ENCODE measurements at regions not wholly inside any gene's neighbourhood (a gene's known extent, or its start where the extent isn't known, plus 50 kb on each side); places are given as distances from the start of the nearest gene placed in this dataset.
"Not testable (repeated sequence)": the region's sequence is repeated elsewhere in the genome, so short reads cannot be mapped to it uniquely, and the experiment has no call there.

DNA sequence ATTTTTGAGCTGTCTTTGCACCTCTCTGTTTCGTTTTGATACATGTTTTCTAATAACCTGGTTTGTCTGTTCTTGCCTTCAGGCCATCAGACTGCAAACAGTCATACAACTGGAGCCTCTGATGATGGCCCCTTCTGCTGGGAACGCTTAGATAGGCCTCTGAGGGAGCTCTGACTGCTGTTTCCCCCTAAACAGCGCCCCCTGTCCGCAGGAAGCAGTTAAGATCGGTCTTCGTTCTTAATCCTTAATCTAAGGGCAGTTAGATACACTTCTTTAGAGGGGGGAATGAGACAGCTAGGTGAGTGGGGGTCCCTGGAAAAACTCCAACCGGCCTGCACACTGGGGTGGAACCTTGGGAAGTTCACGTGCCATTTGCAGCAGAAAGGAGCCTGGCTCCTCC is 1338.8 kb upstream of the SEL1L start:
- no peak for DNase-seq

DNA sequence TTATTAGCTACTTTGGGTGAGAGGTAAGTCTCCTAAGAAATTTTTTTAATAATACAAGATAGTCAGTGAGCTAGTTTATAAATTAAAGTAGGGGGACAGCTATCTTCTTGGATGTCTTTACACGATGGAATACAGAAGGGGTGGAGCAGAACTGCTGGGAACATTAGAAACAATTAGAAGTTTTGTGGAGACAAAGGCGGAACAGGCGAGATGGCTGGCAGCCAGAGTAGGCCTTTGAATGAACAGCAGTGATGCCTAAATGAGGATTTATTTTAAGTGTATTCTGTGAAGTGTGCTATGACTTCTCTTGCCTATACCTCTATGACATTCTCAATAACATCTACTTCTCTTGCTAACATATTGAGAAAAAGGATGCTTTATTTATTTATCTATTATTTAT is 1345.3 kb upstream of the SEL1L start:
- DNase-seq = no peak

DNA sequence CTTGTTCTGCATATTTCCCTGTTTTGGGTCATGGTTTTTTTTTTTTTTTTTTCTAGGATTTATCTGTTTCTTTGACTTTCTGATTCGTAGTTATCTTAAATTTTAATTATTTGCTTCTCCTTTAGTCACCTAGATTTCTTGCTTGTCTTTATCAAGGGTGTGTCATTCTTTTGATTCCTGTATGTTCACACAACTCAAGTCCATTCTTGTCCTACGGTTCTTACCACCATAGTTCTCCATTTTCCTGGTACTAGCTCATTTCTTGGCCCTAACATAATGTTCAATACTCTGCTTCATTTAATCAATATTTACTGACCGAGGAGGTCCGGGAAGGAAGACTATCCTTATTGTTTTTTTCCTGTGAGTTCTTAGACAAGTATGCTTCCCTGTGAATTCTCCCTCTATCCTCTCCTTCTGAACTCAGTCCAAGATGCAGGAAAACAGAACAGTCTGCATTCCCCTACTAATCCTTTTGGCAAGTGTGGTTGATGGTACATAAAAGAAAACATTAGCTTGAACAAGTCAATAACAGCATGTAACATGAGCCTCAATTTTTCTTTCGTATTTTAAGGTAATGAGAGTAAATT is 1346.4 kb upstream of the SEL1L start:
- no peak for DNase-seq

DNA sequence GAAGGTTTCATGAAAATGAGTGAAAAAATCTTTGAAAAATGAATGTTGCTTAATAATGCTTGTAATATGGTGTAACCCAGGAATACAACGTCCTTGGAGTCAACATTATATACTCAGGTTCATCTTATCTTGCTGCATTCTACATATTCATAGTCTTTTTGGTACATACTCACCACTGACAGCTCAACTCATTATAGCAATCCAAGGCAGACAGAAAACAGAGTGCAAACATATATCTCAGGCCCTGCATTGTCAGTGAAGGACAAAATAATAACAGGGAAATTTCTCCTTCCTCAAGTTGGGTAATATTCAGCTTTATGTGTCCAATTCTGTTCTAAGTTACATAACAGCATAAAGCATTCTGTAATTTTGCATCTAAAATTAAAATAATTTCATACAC is 1353.0 kb upstream of the SEL1L start:
- no peak for DNase-seq

DNA sequence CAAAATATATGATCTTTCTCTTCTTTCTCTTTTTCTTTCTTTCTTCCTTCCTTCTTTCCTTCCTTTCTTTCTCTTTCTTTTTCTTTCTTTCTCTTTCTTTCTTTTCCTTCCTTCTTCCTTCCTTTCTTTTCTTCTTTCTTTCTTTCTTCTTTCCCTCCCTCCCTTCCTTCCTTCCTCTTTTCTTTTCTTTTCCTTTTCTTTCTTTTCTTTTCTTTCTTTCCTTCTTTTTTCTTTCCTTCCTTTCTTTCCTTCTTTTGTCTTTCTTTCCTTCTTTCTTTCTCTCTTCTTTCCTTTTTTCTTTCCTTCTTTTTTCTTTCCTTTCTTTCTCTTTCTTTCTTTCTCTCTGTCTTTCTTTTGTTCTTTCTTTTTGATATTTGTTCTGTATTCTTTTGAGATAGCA is 1356.0 kb upstream of the SEL1L start:
- no peak for DNase-seq

DNA sequence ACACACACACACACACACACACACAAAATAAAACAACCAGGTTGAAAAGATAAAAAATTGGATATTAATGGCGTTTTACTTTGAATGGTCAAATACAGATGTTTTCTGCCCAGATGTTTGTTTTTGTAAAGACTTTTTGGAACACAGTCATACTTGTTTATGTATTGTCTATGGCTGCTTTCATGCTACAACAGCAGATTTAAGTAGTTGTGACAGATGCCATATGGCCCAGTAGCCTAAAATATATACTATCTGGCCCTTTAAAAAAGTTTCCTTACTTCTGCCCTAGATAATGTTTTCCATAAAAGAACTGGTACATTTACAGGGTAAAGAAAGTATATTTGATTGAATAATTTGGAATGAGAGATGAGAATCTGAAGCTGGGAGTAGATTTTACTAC is 1362.8 kb upstream of the SEL1L start:
- DNase-seq = no peak

DNA sequence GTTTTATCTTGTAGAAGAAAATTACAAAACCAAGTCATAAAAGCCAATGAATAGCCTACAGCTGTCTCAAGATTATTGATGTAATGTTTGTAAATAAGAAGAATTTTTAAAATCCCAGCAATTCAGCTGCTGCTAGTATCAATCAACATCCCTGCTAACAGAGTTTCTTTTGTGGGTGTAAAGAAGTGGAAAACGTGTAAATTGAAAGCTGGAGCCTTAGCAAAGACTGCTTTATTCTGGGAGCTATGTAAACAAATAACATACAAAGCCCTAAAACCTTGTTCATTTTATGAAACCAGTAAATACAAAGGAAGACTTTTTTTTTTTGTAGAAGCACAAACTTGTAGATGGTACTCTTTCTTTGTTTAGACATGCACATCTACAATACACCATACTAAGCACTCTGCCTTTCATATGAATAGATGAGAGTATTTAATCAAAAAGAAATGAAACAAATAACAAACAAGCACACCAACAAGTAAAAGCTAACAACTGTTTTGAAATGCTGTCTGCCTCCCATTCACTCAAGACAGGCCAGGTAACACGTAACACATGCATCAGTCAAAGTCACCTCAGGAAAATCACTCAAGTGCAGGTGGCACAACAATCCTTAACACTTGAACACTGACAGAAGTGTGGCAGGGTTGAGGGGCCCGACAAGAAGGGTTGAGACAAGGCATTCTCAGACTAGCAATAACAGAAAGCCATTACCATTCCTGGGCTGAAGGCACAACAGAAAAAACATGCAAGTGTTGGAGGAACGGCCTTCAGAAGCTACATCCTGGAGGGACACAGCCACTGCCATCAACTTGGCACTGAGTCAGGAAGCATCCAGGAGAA is 1364.0 kb upstream of the SEL1L start:
- no peak for DNase-seq

DNA sequence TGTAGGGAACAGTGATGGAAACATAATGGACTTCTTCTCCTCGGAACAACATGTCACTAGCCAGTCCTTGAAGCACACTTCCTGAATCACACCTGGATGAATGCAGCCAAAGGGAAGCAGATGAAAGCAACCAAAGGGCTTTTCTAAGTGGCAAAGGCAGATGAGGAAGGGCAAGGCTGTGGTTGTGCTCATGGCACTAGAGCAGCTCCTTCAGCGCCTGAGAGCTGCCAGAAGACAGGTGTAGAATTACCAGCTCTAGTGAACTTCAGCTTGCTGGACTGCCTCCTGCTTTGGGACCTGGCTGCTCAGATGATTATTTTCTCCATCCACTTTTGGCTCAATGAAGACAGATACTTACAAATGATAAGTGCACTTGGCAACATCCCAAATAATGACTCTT is 1372.1 kb upstream of the SEL1L start:
- no peak for DNase-seq

DNA sequence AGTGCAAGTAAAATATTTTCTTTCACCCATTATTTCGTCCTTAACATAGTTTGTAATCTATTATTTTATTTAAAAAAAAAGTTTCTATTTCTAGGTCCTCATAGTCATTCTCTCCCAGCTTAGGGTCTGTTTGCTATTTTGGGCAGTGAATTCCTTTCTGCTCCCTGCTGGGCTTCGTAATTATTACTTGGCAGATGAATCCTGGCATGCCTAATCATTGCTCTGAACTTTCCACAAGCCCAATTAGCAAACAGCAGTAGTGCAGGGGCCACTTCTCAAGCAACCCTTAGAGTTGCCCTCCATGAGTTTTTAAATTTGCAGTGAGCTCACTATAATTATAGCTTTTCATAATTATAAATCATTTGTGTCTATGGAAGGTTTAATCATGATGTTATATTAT is 1378.3 kb upstream of the SEL1L start:
- DNase-seq = no peak

DNA sequence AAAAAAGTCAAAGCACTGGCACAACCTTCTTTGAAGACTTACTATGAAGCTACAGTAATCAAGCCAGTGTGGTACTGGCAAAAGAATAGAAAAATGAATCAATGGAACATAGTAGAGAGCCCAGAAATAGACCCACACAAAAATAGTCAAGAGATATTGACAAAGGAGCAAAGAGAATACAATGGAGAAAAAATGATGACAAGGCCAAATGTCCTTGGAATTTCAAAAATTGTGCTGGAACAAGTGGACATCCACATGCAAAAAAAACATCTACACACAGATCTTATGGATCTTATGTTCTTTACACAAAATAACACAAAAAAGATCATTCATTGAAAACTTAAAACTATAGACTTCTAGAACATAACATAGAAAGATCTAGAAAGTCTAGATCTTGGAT is 1379.7 kb upstream of the SEL1L start:
- DNase-seq = no peak

DNA sequence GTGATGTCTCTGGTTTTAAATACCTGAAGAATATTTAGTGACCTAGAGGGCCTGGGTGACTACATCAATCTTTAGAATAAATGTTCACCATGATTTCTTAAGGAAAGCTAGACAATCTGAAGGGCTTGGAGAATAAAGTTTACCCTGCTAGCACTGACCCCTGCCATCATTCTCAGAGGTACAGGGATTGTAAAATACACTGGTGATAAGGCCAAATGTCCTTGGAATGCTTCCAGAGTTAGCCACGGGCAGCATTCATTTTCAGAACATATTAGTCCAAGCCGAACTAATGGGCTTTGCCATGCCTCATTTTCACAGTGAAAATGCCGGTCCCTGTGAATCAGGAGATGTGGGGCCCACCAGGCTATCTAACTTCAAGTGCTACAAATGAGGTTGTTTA is 1381.7 kb upstream of the SEL1L start:
- no peak for DNase-seq

DNA sequence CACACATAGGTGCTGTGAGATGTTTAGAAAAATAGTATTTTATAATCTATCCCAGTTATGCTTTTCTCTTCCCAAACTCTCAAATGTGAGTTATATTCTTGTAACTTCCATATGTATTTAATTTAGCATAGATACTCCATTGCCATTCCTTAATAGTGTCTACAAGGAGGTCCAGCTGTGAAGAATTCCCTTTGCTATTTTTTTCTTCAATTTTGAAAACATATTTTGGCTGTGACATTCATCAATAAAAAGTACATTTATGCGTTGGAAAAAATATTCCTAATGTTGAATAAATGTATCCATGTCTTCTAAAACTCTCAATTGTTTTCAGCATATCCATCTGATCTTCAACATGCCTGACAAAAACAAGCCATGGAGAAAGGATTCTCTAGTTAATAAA is 1402.0 kb upstream of the SEL1L start:
- no peak for DNase-seq

DNA sequence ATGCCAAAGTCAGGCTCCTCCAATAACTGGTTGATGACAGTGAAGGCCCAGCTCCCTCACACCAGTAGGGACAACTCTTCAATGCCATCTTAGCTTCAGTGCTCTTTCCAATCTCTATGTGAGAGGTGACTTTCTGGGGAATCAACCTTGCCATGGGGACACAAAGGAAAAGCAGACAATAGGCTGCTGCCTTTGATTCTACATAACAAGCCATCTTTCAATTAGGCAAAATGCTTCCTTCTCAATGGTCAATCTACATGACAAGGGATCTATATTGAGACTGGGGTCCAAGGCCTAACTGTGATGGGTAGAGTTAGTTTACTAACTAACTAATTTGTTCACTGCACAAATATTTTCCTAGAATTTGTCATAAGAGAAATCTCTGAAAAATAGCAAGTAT is 1417.5 kb upstream of the SEL1L start:
- DNase-seq = no peak

DNA sequence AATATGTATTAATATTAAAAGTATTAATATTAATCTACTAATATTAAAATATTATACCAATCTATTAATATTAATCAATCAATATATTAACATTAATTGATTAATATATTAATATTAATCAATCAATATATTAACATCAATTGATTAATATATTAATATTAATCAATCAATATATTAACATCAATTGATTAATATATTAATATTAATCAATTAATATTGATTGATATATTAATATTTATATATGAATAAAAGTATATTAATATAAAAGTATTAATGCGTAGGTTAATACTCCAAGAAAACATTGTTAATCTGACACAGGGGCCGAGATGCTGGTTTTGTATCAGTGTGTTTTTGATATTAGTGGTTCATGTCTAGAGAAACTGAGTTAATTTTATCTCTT is 1430.1 kb upstream of the SEL1L start:
- DNase-seq = no peak

DNA sequence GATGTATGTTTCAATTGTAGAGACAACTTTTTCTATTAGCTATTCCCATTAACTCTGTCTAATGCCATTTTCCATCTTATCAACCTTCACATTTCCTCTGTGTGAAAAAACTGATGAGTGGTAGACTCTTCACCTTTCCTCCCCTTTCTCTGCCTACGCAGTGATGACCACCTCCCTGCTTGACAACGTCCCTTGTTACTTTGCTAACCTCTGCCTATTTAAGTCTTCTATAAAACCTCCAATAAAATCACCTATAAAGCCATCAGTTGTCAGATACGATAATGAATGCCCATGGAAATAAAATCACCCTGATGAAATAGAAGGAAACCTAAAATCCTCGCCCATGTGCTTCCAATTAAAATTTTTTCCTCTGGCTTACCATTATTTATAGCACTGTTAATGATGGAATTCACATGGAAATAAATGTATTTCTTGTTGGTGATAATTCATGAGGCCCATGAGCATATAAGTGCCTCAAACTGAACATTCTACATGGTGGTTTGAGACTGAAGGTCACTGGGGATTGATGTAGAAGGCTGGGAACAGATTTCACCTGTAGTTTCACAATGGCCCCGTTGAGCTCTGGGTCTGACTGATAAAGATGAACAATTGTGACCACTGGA is 1454.0 kb upstream of the SEL1L start:
- no peak for DNase-seq

DNA sequence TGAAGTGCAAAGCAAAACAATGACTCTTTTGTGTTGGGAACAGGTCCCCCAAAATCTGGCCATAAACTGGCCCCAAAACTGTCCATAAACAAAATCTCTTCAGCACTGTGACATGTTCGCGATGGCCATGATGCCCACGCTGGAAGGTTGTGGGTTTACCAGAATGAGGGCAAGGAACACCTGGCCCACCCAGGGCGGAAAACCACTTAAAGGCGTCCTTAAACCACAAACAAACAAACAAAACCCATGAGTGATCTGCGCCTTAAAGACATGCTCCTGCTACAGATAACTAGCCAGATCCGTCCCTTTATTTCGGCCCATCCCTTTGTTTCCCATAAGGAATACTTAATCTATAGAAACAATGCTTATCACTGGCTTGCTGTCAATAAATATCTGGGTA is 1460.9 kb upstream of the SEL1L start:
- DNase-seq = not testable (repeated sequence)

DNA sequence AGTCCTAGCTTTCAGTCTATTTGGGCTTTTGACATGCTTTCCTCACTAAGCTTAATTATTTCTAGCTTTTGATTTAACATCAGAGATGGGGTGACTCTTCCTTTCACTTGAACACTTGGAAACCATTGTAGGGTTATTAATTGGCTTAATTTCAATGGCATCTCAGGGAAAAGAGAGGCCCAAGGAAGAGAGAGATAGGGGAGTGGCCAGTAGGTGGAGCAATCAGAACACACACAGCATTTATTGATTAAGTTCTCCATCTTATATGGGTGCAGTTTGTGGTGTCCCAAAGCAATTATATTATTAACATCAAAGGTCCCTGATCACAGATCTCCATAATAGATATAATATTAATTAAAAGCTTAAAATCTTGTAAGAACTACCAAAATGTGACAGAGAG is 1466.1 kb upstream of the SEL1L start:
- DNase-seq = no peak

DNA sequence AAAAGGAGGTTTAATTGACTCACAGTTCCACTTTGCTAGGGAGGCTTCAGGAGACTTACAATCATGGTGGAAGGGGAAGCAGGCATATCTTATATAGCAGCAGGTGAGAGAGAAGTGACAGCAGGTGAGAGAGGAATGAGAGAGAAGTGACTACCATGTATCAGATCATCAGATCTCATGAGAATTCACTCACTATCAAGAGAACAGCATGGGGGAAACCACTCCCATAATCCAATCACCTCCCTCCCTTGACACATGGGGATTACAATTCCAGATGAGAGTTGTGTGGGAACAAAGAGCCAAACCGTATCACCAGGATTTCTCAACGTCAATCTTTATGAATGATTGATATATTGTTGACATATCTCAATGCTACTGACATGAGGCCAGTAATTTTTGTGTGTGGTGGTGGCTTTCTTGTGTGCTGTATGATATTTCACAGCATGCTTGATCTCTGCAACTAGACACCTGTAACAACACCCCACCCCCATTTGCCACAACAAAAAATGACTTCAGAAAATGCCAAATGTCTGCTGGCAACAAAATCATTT is 1470.9 kb upstream of the SEL1L start:
- DNase-seq = no peak

DNA sequence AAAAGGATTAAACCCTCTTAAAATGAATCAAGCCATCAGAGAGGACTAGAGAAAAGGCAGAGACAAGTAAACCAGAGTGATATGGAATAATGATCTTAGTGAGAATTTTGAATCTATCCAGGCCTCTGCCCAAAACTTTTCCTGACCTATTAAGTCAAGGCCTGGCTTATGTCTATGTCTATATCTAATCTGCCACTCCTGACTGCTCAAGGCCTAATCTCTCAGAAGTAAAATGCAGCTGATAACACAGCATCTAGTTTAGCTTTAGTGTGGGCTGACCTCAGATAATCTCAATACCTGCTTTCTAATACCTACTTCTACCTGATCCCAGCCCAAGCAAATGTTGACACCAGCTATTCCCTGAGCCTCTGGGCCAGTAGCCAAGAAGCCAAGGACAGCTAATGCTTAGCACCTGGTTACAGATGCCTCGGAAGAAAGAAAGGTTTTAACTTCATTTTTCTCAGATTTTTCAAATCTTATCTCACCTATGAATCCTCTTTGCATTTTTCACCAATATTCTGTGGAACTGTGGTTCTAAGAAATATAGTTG is 1472.5 kb upstream of the SEL1L start:
- no peak for DNase-seq

DNA sequence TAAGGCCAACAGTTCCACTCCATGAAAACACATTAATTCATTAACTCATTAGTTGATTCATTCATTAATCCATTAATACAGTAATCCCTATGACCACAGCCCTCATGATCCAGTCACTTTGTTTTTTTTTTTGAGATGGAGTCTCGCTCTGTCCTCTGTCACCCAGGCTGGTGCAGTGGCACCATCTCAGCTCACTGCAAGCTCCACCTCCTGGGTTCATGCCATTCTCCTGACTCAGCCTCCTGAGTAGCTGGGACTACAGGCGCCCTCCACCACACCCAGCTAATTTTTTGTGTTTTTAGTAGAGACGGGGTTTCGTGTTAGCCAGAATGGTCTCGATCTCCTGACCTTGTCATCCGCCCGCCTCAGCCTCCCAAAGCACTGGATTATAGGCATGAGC is 1473.4 kb upstream of the SEL1L start:
- DNase-seq = not testable (repeated sequence)

DNA sequence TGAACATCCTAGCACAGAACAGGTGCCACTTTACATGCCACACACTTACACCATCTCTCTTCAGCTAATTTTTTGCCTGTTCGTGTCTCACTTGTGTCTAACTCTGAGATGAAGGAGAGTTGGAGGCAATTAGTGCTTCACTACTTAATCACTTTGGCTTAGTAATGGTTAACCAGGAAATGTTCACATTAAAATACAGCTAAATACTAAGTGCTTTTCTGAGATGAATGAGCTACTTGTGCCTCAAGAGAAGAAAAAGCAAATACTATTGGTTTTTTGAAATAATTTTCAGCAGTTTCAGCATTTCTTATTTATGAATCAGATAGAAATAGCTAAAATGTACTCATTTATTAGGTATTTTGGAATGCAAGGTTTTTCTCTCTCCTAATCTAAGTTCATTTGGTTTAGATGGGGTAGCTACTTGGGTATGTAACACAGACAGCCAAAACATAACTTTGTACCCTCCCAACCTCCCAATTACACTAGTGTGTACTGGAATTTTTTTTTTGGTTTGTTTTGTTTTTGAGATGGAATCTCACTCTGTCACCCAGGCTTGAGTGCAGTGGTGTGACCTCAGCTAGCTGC is 1474.1 kb upstream of the SEL1L start:
- DNase-seq = no peak

DNA sequence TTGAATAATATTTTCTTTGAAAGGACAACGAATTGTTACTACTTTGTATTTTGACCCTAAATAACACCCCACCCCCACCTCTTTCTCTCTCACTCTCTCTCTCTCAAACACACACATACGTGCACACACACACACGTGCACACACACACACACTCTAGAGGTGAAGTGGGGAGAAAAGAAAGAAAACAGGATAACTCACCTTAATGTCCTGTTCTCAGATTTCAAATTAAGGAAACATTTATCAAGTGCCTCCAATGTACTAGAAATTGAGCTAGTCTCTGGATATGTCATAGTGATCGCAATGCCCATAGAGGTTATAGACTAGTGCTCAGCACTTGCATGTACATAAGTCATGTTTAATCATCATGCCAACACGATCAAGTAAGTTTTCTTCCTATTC is 1483.6 kb upstream of the SEL1L start:
- DNase-seq = no peak

DNA sequence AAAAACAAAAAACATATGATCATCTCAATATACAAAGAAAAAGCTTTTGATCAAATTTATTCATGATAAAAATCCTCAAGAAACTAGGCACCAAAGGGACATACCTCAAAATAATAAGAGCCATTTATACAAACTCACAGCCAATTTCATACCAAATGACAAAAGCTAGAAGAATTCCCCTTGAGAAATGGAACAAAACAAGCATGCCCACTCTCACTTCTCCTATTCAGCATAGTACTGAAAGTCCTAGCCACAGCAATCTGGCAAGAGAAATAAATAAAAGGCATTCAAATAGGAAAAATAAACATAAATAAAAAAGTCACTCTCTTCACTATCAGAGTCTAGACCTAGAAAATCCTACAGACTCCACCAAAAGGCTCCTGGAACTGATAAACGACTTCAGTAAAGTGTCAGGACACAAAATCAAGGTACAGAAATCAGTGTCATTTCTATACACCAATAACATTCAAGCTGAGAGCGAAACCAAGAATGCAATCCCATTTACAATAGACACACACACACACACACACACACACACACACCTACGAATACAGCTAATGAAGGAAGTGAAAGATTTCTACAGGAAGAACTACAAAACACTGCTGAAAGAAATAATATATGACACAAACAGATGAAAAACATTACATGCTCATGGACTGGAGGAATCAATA is 1486.2 kb upstream of the SEL1L start:
- DNase-seq = no peak

Data from activated effector memory CD4-positive, alpha-beta T cell treated with anti-CD3 and anti-CD28 coated beads, Interleukin-2, amount 50 U/mL, for 16 hours (primary cell).